ENCODE measurements at regions not wholly inside any gene's neighbourhood (a gene's known extent, or its start where the extent isn't known, plus 50 kb on each side); places are given as distances from the start of the nearest gene placed in this dataset.
A peak's percentile ranks its signal among the peaks of the same experiment; 100 is the strongest.
"Not testable (repeated sequence)": the region's sequence is repeated elsewhere in the genome, so short reads cannot be mapped to it uniquely, and the experiment has no call there.

DNA sequence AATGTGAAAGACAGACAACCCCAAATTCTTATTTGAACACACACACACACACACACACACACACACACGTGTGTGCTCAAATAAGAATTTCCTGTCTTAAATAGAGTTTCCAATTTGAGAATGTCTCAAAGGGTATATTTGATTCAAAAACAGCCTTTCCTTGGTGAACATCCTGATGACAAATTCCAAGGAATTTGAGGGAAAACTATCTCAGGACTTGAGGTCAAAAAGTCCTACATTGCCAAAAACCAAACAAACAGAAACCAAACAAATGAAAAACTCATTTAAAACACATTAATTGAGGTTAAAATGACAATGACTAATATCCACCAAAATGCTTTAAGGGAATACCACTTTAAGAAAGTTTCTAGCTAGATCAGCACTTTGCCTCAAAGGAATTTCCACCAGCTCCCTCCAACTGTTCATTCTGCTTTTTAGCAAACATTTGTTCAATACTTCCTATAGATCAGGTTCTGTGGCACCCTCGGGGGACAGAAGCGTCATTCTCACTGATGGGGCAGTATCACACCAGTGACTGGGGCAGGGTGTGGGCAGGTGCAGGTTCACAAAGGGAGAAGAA, 232.1 kb upstream of the TRIB2 start:
- no peak for DNase-seq

DNA sequence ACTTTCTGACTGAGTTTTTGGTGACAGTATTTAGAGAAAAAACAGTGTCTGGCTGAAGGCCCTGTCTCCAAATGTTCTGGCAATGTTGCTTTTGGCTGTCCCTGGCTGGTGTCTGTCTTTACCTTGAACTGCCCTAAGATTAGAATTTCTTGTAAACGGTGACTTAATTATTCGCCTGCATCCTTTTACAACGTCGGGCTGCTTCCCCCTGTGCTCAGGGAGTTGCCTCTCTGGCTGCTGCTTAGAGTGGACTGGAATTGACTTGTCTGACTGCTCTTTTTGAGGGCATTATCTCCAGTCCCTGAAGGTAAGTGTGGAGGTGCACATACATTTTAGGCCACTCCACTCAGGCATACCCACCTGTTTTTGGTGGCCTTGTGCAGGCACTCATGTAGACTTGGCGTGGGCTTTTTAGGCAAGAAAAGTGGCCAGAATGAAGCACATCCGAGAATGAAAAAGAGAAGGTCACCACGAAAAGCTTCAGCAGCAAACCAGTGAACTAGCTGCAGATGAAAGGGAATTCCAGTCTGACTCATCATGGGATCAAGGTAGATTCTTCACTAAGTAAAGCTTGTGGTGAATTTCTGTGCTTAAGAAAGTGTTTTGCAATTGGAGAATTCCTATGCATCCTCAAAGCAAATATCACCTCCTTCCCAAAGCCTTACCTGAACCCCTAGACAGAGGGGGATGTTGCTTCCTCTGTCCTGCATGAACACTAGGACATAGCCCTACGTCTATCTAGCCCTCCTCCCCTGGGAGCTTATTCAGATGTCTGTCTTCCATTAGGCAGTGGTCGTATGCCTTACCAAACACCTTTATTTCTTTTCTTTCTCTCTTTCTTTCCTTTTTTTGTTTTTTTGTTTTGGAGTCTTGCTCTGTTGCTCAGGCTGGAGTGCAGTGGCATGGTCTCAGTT, 230.3 kb upstream of the TRIB2 start:
- no peak for DNase-seq

DNA sequence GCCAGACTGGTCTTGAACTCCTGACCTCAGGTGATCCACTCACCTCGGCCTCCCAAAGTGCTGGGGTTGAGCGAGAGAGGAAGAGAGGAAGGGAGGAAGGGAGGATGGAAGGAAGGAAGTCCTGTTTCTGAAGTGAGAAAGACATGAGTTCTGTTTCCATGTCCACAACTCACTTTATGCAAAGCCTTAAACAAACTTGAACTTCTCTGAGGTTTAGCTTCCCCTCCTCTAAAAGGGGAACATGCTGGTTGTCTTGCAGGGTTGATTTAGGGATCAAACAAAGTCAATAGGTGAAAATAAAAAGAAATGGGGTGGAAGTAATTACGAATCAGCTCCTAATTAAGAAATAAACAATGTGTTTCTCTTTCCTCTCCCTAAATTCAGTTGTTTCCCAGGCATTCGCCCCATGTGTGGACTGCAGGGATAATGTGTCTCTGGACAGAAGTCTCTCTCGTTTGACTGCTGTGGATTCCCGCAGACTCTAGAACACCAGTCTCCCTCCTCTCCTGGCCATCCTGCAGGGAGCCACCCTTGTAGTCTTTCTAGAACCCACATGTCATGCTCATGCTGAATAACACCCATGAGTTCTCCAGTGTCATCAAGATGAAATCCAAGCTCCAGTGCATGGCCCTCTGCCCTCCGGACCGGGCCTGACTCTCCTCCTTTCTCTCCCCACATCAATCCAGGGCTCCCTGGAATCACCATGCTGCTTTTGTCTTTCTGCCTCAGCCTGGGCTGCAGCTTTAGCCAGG, 229.3 kb upstream of the TRIB2 start:
- DNase-seq = no peak

DNA sequence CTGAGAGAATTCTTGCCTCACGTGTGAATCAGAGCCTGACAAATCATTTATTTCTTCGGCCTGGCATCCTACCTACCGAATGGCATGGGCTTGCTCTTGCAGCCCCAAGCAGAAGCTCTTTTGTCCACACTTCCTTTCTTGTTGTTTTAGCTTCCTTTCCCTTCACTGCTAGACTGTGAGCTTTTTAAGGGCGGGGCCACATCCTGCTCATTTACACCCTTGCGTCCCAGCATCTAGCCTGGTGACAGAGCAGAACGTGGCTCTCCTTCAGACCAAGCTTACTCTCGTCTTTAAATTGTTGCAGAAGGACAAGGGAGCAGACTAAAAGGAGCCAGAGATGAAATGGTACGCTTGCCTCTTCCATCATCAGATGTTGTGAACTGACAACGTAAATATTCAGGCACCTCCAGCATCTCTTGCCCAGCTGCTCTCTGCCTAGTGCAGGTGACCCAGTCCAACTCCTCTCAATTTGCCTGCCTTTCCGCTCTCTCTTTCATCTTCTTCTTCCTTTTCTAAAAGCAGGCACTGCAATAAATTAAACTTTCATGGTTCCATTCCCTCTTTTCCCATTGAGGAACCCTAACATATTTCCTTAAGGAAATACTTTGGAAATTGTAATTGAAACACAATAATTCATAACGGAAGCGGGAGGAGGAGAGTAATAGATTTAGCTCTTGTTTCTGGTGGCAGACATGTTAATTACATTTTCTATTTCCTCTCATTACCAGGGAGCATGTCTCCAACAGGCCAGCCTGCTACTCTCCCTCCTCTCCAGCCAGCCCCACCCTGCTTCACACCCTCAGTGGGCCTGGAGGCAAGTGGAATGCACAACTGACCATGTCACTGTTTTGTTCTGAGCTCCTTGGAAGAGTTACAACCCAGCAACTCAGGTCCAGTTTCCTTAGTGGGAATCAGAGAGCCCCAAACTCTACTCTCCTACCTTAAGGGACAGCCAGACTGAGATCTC, 228.1 kb upstream of the TRIB2 start:
- peak; percentile 56 for DNase-seq

DNA sequence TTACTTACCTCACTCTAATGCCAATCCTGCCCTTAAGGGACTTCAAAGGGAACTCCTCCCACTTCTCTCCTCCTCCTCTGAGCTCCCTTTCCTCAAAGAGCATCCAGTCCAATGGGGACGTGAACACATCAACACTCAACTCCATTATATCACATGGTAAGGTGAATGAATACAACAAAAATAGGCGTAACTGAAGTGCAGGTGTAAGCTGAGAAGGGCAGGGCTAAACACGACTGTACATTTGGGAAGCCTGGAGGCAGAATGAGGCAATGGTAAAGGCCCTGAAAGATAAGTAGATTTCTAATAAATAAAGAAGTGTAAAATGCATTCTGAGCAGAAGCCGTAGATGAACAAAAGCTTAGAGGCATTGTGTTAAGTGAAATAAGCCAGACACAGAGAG, 226.1 kb upstream of the TRIB2 start:
- DNase-seq = no peak

DNA sequence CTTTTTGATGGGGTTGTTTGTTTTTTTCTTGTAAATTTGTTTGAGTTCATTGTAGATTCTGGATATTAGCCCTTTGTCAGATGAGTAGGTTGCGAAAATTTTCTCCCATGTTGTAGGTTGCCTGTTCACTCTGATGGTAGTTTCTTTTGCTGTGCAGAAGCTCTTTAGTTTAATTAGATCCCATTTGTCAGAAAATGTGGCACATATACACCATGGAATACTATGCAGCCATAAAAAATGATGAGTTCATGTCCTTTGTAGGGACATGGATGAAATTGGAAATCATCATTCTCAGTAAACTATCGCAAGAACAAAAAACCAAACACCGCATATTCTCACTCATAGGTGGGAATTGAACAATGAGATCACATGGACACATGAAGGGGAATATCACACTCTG, 224.4 kb upstream of the TRIB2 start:
- not testable (repeated sequence) for DNase-seq

DNA sequence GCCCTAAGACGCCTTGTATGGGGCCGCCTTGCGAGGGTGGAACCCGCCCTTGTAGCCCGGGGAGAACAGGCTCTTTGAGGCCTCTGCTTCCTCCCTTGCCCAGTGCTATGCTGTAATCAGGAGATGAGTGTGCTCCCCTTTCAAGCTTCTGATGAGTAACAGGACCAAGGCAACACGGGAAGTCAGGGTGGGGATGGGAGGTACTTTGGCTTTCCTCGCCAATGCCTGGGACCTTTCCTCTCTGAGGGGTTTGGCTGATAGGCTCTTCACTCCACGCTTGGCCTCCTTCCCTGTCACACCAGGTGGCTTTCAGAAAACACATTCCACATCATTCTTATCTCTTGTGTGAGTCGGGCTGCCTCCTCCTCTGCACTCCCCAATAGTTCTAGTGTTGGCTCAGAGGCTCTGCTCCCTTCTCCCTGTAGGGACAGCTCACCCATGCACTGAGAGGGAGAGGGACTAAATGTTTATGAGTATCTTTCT, 223.7 kb upstream of the TRIB2 start:
- DNase-seq = peak; percentile 33

- peak; percentile 31 for DNase-seq
Observed at GRCh38 chr2:12495247-12495868, 221.4 kb upstream of the TRIB2 start.

GRCh38 chr2:12498286-12498685, 218.4 kb upstream of the TRIB2 start:
- no peak for DNase-seq

GRCh38 chr2:12498704-12499103, 218.0 kb upstream of the TRIB2 start:
- no peak for DNase-seq

DNA sequence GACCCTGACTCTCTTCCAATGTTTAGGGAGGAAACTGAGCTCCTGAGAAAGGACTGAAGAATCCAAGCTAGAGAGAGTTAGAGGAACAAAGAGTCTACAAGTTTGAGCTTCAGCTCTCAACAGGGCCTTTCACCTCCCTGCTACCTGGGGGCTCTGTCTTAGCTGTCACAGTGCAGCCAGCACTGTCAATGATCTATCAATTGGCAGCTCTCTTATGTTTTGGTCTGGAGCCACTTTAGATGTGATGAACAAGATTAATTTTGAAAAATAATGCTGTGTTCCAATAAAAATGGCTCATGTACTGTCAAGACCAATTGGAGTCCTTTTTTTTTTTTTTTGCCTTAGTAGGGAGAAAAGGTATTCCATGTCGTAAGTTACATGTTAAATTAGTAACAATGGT, 215.8 kb upstream of the TRIB2 start:
- DNase-seq = no peak

GRCh38 chr2:12501469-12502158, 215.1 kb upstream of the TRIB2 start:
- peak; percentile 70 for DNase-seq

DNA sequence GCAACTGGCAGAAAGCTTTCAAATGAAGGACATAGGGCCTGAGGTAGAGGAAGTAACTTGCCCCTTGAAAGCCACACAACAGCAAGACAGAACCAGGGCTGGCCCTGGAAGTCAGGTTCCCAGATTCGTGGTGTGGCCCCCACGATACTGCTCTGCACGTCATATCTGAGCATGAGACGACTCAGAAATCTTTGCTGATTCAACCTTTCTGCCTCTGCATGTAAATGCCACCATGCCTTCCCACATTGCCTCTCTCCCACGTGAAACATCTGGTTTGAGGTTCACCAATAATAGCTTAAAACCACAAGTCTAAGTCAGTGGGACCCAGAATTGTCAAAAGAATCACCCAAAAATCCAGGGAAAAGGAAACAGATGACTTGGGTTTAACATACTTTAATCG, 214.0 kb upstream of the TRIB2 start:
- peak; percentile 28 for DNase-seq

GRCh38 chr2:12504443-12504842, 212.3 kb upstream of the TRIB2 start:
- no peak for DNase-seq

DNA sequence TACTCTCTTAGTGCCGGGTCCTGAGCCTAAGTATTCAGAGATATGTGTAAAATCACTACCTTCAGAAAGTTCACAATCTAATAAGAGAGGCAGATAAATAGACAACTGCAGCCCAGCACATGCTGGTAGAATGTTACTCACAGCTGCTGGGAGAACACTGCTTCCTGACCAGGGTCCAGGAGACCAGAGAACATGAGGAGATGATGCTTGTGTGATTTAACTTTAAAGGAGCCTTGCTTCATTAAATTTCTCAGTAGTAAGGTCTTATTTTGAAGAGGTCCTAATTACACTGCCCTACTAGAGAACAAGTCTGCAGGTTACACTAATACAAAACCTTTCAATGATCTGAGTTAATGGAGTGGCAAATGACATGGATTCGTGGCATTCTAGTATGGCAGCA, 209.9 kb upstream of the TRIB2 start:
- no peak for DNase-seq

DNA sequence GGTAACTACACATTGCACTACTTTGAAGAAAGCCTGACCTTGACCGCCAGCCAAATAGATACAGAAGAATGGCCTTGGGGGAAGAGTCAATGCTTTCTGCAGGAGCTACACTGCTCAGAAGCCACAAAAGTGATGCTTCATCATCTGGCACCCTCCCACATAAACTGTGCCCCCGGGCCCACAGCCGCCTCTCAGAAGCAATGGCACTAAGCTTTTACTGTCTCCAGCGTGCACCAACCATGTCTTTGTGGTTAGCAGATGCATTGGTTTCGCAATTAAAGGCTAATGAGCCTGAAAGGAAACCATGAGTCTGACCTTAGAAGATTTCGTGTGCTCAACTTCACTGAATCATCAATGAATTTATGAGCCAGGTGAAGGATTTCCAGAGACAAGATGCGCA, 209.4 kb upstream of the TRIB2 start:
- DNase-seq = peak; percentile 50

DNA sequence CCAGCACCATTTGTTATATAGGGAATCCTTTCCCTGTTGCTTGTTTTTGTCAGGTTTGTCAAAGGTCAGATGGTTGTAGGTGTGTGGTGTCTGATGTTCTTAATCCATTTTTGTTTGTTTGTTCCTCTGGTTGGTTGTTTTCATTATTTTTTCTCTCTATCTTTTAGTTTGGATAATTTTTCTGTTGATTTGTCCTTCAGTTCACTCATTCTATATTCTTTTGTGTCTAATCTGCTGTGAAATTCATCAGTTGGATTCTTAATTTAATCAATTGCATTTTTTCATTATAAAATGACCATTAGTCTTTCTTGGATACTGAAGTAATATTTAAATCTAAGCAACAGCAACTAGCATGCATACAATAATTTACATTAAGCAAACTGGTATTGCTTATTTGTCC, 206.7 kb upstream of the TRIB2 start:
- no peak for DNase-seq

GRCh38 chr2:12513339-12513738, 203.4 kb upstream of the TRIB2 start:
- no peak for DNase-seq

DNA sequence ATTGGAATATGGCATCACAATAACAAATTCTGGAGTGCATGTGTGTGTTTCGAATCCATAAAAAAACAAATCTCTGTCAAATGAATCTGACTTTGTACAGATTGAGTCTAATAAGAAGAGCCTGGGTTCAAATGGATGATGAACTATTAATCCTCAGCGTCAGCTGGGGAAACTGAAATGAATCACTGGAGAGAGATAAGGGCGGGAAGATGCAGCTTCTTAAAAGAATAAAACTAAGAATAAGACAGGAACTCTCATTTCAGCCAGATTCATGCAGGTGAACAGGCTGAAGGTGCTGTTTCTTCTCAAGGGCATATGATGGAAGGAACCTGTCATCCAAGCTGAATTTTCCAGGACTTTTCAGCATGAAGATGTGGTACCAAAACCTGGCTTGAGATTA, 202.6 kb upstream of the TRIB2 start:
- DNase-seq = no peak

GRCh38 chr2:12514631-12515437, 201.9 kb upstream of the TRIB2 start:
- DNase-seq = peak; percentile 57

Data from CD4-positive, alpha-beta T cell treated with Interleukin-10 for 1 hour (primary cell).